Activated T-helper 2 cell treated with anti-CD3 and anti-CD28 coated beads, Interferon-gamma antibody, Interleukin-2, Interleukin-4, amounts not matched to agents 10 μg/mL and 5 μg/mL and 100 μg/mL, durations not matched to agents 14 hours and 24 hours and 36 hours (primary cell): ENCODE measurements at regions not wholly inside any gene's neighbourhood (a gene's known extent, or its start where the extent isn't known, plus 50 kb on each side); places are given as distances from the start of the nearest gene placed in this dataset.

ENCODE experiments used
- DNase-seq: peaks from one replicate; pipeline ENCODE4 v3.0.0; 2021; ENCODE audit warnings: low spot score
- H3K27ac Mint-ChIP-seq: one replicate; pipeline ENCODE4 v1.8.0; 2021; ENCODE audit warnings: mixed read lengths
- H3K27me3 Mint-ChIP-seq: one replicate; pipeline ENCODE4 v1.8.0; 2021; ENCODE audit warnings: low read depth, mixed read lengths
- H3K36me3 Mint-ChIP-seq: one replicate; pipeline ENCODE4 v1.8.0; 2021; ENCODE audit warnings: low read depth, mixed read lengths
- H3K4me1 Mint-ChIP-seq: one replicate; pipeline ENCODE4 v1.8.0; 2021; ENCODE audit warnings: low read depth, mixed read lengths
- H3K4me3 Mint-ChIP-seq: one replicate; pipeline ENCODE4 v1.8.0; 2021; ENCODE audit warnings: low read depth, mild to moderate bottlenecking, moderate library complexity, mixed read lengths
- H3K9me3 Mint-ChIP-seq: one replicate; pipeline ENCODE4 v1.8.0; 2021; ENCODE audit warnings: mixed read lengths
- intact Hi-C: fragments of 100-400 bp; cut with micrococcal nuclease; formaldehyde crosslinking; loops from one replicate; pipeline ENCODE4 v1.15.1; 2023

GRCh38 chr3:150080058-150080730 is 109.5 kb upstream of the PFN2 start:
- H3K27ac Mint-ChIP-seq = no peak overlapping the region
- intact Hi-C loops = no loop called here
- peaks cover 3% of the 10 kb centered on the region for H3K9me3 Mint-ChIP-seq
- H3K27me3 Mint-ChIP-seq = no peaks in the 10 kb centered on the region
- no peak overlapping the region for H3K4me3 Mint-ChIP-seq
- no peaks in the 10 kb centered on the region for H3K36me3 Mint-ChIP-seq
- H3K4me1 Mint-ChIP-seq = no peaks in the 10 kb centered on the region
- no peak for DNase-seq

- intact Hi-C loops = no loop called here
- no peaks in the 10 kb centered on the region for H3K4me1 Mint-ChIP-seq
- H3K27me3 Mint-ChIP-seq = peaks cover 2% of the 10 kb centered on the region
- no peak overlapping the region for H3K4me3 Mint-ChIP-seq
- H3K27ac Mint-ChIP-seq = no peak overlapping the region
- no peaks in the 10 kb centered on the region for H3K36me3 Mint-ChIP-seq
- DNase-seq = no peak
- peaks cover 3% of the 10 kb centered on the region for H3K9me3 Mint-ChIP-seq
Measured at GRCh38 chr3:150079029-150079739, 108.5 kb upstream of the PFN2 start.

GRCh38 chr3:150077581-150078247 is 107.0 kb upstream of the PFN2 start:
- no peak for DNase-seq
- Mint-ChIP-seq H3K27ac (no peak overlapping the region), H3K27me3 (peaks cover 7% of the 10 kb centered on the region), H3K36me3 (no peaks in the 10 kb centered on the region), H3K4me3 (no peak overlapping the region), H3K9me3 (peaks cover 3% of the 10 kb centered on the region), H3K4me1 (no peaks in the 10 kb centered on the region)
- intact Hi-C loops = no loop called here

GRCh38 chr3:150077107-150077506 is 106.4 kb upstream of the PFN2 start:
- Mint-ChIP-seq H3K36me3 (no peaks in the 10 kb centered on the region), H3K4me1 (no peaks in the 10 kb centered on the region), H3K27ac (no peak overlapping the region), H3K27me3 (peaks cover 7% of the 10 kb centered on the region), H3K4me3 (no peak overlapping the region), H3K9me3 (peaks cover 3% of the 10 kb centered on the region)
- intact Hi-C loops = no loop called here
- DNase-seq = no peak

- no peak for DNase-seq
- Mint-ChIP-seq H3K4me3 (no peak overlapping the region), H3K27ac (no peak overlapping the region), H3K27me3 (peaks cover 7% of the 10 kb centered on the region), H3K9me3 (peaks cover 3% of the 10 kb centered on the region), H3K36me3 (no peaks in the 10 kb centered on the region), H3K4me1 (no peaks in the 10 kb centered on the region)
- intact Hi-C loops = no loop called here
Measured at GRCh38 chr3:150076443-150076842, 105.7 kb upstream of the PFN2 start.

GRCh38 chr3:150075417-150075865 is 104.7 kb upstream of the PFN2 start:
- no peak for DNase-seq
- H3K9me3 Mint-ChIP-seq = peaks cover 3% of the 10 kb centered on the region
- no peaks in the 10 kb centered on the region for H3K36me3 Mint-ChIP-seq
- no peak overlapping the region for H3K27ac Mint-ChIP-seq
- intact Hi-C loops = no loop called here
- H3K4me1 Mint-ChIP-seq = no peaks in the 10 kb centered on the region
- H3K4me3 Mint-ChIP-seq = no peak overlapping the region
- peaks cover 10% of the 10 kb centered on the region for H3K27me3 Mint-ChIP-seq

- DNase-seq = no peak
- H3K4me3 Mint-ChIP-seq = no peak overlapping the region
- H3K27ac Mint-ChIP-seq = no peak overlapping the region
- H3K4me1 Mint-ChIP-seq = no peaks in the 10 kb centered on the region
- intact Hi-C loops = no loop called here
- H3K9me3 Mint-ChIP-seq = peaks cover 3% of the 10 kb centered on the region
- peaks cover 10% of the 10 kb centered on the region for H3K27me3 Mint-ChIP-seq
- H3K36me3 Mint-ChIP-seq = no peaks in the 10 kb centered on the region
Measured at GRCh38 chr3:150074697-150075416, 104.2 kb upstream of the PFN2 start.

GRCh38 chr3:150074277-150074676 is 103.6 kb upstream of the PFN2 start:
- Mint-ChIP-seq H3K27me3 (peaks cover 13% of the 10 kb centered on the region), H3K27ac (no peak overlapping the region), H3K9me3 (peaks cover 3% of the 10 kb centered on the region), H3K36me3 (no peaks in the 10 kb centered on the region), H3K4me1 (no peaks in the 10 kb centered on the region), H3K4me3 (no peak overlapping the region)
- intact Hi-C loops = no loop called here
- DNase-seq = no peak

- Mint-ChIP-seq H3K4me3 (no peak overlapping the region), H3K9me3 (peaks cover 3% of the 10 kb centered on the region), H3K27me3 (peaks cover 13% of the 10 kb centered on the region), H3K27ac (no peak overlapping the region), H3K4me1 (no peaks in the 10 kb centered on the region), H3K36me3 (no peaks in the 10 kb centered on the region)
- intact Hi-C loops = no loop called here
- no peak for DNase-seq
Measured at GRCh38 chr3:150073513-150073912, 102.8 kb upstream of the PFN2 start.

GRCh38 chr3:150073031-150073430 is 102.3 kb upstream of the PFN2 start:
- DNase-seq = no peak
- peaks cover 13% of the 10 kb centered on the region for H3K27me3 Mint-ChIP-seq
- peaks cover 3% of the 10 kb centered on the region for H3K9me3 Mint-ChIP-seq
- H3K4me3 Mint-ChIP-seq = no peak overlapping the region
- no peak overlapping the region for H3K27ac Mint-ChIP-seq
- no peaks in the 10 kb centered on the region for H3K36me3 Mint-ChIP-seq
- intact Hi-C loops = no loop called here
- no peaks in the 10 kb centered on the region for H3K4me1 Mint-ChIP-seq

- no peak for DNase-seq
- H3K4me1 Mint-ChIP-seq = no peaks in the 10 kb centered on the region
- peaks cover 13% of the 10 kb centered on the region for H3K27me3 Mint-ChIP-seq
- H3K27ac Mint-ChIP-seq = no peak overlapping the region
- intact Hi-C loops = no loop called here
- no peaks in the 10 kb centered on the region for H3K36me3 Mint-ChIP-seq
- H3K4me3 Mint-ChIP-seq = no peak overlapping the region
- H3K9me3 Mint-ChIP-seq = peaks cover 3% of the 10 kb centered on the region
Measured at GRCh38 chr3:150072576-150072975, 101.9 kb upstream of the PFN2 start.

GRCh38 chr3:150070271-150070670 is 99.6 kb upstream of the PFN2 start:
- no peaks in the 10 kb centered on the region for H3K9me3 Mint-ChIP-seq
- no peak overlapping the region for H3K27ac Mint-ChIP-seq
- peaks cover 13% of the 10 kb centered on the region for H3K27me3 Mint-ChIP-seq
- no peaks in the 10 kb centered on the region for H3K36me3 Mint-ChIP-seq
- no peaks in the 10 kb centered on the region for H3K4me1 Mint-ChIP-seq
- intact Hi-C loops = no loop called here
- H3K4me3 Mint-ChIP-seq = no peak overlapping the region
- no peak for DNase-seq
